SHP77 (cell line): ENCODE measurements at regions not wholly inside any gene's neighbourhood (a gene's known extent, or its start where the extent isn't known, plus 50 kb on each side); places are given as distances from the start of the nearest gene placed in this dataset.
A peak's percentile ranks its signal among the peaks of the same experiment; 100 is the strongest.

Experiments used
- DNase-seq, 2 experiments: peaks; one replicate each; lab custom pipeline; 2025; lab: John Stamatoyannopoulos, UW

DNA sequence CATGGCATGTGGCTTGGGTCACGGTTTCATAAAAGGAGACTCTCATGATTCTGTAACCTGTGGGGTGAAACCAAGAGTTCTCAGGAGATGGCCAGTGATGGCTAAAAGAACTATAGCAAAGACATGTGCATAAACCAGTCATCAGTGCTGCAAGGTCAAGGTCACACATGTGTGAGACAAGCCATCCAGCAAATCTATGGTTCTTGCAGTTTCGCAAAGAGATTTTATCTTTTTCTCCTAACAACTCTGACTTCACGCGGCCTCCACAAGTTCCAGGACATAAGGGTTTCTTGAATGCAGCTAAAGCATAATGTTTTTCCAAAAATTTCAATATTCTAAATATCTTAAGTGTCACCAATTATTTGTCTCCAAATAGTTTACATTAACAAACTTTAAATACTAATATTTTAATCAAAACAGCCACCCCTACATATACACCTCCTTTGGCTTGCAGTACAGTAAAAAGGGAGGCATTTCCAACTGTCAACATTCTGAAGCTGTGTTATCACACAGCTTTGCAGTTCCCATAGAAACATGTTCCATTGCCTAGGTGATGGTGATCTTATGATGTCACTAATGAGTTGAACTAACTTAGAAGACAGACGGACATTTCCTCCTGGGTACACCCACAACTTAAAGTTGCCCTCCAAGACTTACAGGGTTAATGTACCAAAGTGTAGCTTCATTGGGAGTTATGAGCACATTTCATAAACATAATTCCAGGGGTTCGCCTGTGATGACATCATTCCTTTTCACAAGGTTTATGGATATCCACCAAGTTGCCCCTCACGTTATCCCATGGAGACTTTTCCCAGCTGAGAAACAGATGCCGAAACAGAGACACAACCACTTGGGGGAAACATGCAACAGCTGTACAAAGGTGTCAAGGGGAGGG, 250.9 kb upstream of the PDE10A start:
- DNase-seq, result no peak

DNA sequence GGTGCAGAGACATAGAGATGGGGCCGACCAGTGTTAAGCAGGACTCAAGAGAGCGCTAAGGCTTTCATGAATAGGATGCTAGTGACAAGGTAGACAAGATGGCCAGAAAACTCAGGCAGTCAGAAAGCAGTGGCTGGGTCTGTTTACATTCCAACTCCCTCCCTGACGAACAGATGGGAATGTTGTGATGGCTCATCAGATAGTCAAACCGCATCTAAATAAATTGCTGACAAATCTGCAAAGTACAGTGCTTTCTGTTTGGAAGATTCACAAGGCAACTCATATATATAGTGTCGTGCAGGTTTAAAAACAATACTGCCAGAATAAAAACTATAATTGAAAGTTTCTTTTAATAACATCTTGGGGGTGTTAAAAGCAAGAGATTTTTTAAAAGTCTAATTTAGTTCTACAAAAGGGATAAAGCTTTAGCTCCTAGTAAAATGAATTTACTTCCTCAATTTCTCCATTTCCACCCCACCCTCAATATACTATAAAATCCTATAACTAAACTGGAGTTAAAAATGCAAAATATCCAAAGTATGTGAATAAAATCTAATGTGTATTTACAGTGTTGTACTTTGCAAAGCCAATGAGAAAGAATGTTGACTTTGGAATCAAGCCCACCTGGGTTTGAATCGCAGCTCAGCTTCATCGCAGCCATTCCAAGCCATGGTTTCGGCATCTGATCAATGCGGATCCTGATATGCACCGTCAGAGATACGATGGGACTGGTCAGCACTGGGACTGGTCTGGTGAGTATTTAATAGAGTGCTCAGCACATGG, 247.3 kb upstream of the PDE10A start:
- no peak for DNase-seq

DNA sequence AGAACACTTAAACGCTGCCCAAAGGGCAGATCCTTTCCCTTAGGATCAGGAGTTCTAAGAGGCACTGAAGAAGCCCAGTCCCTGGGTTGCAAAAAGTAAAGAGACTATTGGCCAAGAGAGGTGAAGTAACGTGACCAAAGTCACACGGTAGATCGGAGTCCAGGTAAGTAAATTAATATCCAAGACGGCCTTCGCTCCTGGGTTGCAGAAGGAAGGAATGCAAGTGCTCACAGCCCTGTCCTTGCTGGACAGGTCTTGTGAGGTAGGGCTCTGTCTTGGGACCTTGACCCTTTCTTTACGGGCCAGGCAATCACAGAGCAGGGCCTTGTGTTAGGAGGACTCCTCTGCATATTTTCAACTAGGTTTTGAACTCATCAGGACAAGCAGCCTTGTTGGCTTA, 243.7 kb upstream of the PDE10A start:
- DNase-seq, result no peak

GRCh38 chr6:165905744-165906143, 242.7 kb upstream of the PDE10A start:
- no peak for DNase-seq

DNA sequence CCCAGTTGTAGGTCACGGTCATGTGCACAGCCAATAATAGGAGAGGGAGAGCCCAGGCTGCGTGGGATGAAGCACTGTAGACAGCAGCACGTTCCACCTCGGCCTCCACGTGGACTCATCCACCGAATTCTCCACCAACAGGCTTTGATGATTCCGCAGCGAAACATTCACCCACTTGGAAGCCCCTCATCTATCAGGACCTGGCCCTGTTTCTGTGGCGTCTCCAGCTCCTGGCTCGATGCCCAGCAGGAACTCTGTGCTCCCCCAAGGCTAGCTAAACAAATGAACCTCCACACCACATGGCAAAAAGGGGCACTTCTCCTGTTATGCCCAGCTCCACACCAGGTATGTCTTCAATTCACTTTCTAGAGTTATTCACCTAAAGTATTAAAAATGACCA, 237.9 kb upstream of the PDE10A start:
- no peak for DNase-seq

DNA sequence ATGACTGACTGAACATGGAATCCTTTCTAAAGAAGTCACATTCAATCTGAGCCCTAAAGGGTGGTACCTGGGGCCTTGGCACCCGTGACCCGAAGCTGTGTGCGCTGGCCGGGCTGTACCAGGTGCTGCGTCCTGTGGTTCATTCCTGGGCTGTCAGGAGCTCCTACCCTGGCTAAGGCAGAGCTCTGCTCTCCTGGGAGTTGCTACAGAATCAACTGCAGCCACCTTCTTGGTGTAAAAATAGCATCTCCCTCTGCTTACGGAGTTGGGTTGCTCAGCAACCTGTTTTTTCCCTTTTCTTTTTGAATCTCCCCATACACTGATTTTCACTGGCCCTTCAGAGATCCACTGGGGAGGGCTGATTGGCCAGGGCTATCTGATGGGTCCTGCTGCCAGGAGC, 236.6 kb upstream of the PDE10A start:
- DNase-seq, result no peak

DNA sequence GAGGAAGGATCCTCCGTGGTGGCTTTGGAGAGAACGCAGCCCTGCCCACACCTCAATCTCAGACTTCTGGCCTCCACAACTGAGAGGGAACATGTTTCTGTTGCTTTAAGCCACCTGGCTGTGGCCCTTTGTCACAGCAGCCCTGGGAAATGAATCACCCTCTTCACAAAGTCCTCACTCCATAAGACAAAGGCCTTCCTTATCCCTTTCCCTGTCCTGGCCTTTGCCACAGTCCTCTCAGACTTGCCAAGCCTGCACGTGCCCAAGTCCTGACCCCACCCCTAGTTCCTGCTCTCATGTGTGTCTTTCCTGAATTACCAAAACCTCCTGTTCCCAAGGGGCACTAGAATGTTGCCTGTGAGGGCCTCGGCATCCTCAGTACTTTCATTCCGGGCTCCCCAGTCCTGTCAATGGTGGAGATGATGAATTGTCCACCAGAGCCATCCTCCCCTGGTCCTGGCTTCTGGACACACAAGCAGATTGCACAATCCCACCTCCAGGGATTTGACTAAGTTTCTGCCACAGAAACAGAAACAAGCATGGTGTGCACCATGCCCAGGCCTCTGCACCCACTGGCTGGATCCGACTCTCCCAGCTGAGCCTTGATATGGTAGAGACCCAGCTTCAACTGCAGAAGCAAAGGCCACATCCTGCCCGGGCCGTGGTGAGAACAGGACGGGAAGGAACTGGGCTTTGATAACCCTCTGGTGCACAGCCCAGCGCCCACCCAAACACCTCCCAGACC, 232.6 kb upstream of the PDE10A start:
- no peak for DNase-seq

DNA sequence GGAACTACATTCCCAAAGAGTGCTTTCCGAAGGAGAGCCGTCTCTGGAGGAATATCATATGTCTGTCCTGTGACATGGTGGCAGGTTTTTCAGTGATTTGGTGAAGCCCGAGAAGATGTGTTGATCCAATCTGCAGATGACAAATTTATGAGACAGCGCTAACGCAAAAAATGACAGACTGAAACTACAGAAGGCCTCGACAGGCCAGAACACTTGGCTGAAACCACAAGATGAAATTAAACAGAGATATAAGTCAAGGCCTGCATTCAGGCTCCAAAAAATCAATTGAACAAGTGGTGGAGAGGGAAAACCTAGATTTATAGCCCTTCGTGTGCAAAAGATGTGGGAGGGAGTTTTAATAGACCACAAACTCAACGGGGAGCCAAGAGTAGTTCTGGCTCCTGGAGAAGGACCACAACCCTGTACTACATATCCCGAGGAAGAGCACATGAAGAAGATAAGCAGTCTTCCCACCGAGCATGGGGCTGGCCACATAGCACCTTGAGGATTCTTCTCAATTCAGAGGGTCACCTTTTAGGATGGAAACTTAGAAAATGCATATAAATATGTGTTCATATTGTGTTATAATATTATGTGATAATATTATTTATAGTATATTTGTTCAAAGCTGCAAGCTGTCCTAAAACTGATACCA, 231.3 kb upstream of the PDE10A start:
- no peak for DNase-seq

DNA sequence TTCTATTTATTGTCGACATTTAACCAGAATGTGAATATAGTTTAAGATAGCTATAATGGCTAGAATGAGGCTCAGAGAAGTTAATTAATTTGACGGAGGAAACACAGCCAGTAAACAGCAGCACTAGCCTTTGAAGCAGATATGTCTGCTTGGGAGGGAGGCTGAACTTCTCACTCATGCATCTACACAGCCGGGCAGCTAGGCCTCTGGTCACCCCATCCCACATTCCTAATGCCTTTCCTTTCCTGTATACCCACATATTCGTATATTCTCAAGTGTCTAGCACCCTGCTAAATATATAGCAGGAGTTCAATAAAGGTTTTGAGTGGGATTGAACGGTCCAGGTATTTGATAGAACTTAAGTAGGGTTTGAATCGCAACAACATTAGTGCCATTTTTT, 230.4 kb upstream of the PDE10A start:
- DNase-seq, result no peak

DNA sequence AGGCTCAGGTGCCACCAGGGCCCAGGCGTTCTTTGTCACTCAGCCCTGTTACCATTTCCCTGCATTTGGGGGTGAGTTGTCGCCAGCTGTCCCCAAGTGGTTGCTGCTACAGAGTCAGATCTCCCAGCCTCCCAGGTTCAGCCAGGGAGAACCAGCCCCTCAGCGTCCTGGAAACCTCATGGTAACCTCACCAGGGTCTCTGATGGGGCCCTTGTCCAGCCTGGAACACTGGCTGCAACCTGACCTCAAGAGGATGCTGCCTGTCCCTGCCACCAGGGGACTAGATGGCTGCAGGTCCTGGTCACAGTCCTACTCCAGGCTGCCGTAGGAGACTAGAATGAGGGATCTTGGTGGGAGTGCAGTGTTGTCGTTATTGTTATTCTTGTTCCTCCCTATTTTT, 228.3 kb upstream of the PDE10A start:
- no peak for DNase-seq

- DNase-seq, result no peak
Measured at GRCh38 chr6:165890404-165890735, 227.3 kb upstream of the PDE10A start.

DNA sequence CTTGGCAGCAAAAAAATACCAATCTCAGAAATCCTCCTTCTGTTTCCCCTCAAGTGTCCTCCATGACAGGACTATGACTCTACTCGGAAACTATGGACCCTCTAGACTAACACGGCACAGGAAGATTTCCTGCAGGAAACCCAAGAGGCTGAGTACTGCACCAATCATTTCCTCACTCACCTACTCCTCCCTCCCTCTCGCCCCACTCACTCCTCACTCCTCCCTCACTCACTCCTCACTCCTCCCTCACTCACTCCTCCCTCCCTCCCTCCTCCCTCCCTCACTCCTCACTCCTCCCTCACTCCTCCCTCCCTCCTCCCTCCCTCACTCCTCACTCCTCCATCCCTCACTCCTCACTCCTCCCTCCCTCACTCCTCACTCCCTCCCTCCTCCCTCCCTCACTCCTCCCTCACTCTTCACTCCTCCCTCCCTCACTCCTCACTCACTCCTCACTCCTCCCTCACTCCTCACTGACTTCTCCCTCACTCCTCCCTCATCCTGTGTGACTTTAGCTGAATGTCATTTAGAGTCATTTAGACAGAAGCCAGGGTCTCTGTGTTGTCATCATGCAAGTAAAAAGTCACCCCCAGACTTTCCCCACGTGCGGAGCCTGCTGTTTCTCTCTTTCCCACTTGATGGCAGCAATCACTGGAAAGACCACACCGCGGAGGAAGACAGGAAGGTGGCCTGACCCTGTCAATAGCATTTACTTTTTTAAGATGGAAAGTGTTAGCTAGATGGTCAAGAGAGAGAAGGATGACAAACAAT, 226.8 kb upstream of the PDE10A start:
- peak in 1 of 2 experiments; percentile 23 for DNase-seq

DNA sequence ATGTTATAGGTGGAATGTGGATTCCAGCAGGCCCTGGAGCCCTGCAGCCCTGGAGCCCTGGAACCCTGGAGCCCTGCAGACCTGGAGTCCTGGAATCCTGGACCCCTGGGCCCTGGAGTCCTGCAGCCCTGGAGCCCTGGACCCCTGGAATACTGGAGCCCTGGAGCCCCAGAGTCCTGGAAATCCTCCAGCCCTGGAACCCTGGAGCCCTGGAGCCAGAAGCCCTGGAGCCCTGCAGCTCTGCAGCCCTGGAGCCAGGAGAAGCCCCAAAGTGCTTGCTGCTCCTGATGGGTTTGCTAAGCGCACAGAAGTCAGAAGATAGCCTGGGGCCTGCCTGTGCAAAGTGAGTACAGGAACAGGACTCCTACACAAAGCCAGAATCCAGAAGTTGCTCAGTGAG, 223.1 kb upstream of the PDE10A start:
- DNase-seq, result no peak

- peak; percentile 9 to 15 for DNase-seq
Measured at GRCh38 chr6:165884813-165885765, 222.0 kb upstream of the PDE10A start.

DNA sequence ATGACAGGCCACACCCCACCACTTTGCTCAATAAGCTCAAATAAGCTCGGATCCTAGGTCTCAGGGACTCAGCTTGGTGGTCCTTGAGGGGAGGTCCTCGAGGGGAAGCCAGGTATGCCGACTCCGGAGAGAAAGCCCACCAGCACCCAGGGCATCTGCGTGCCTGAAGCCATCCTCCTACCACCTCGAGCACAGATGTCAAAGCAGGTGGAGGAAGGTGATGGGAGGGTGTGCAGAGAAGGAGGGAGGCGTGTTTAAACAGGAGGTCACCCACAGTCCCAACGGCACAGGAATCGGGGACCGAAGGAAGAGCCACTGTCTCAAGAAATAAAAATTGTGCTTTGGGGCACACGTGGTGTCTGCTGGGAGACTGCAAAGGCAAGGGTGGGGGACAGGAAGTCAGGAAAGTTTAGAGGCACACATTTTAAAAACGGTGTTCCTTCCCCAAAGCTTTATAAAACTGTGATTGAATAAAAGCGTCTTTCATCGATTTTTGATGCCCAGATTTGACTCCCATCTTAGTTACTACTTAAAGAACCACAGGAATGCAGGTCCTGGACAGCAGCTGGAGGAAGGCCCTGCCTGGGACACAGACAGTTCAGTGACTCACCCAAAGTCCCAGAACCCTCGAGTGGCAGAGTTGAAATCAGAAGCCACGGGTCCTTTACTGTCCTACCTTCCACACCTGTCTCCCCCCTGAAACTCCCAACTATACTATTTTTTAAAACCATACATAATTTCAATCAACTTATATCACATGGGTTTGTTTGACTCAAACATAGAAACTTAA, 221.0 kb upstream of the PDE10A start:
- no peak for DNase-seq

DNA sequence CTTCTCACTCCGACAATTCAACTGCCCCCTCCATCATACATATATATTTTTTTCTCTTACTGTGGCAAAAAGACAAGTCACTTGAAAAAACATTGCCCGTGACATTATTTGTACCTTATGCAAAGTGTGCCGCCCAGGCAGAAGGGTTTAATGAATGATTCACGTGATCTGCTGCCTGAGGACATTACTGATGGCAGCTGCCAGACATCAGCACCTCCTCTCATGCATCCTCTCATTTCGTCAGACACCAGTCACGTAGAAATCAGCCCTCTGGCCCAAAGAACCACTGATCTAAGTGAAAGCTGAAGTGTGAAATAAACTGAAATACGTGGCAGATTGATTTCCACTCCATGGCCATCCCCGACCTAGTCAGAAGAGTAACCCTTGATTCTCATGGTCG, 218.8 kb upstream of the PDE10A start:
- no peak for DNase-seq

- DNase-seq, result no peak
Measured at GRCh38 chr6:165880686-165881085, 217.6 kb upstream of the PDE10A start.

DNA sequence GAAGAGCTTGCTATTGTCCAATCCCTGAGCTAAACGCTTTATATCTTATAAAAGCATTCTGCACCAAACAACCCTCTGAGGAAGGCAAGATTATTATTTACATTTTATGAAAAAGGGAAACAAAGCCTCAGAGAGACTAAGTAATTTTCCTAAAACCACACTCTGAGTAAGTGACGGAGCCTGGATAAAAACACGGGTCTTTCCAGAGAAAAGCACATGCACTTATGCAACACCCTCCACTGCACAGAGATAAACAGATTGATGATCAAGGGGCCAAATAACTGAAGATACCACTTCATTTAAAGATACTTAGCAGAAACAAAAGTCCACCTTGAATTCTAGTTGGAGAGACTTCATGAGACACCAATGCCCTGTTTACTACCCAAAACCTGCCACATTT, 214.7 kb upstream of the PDE10A start:
- DNase-seq, result no peak

DNA sequence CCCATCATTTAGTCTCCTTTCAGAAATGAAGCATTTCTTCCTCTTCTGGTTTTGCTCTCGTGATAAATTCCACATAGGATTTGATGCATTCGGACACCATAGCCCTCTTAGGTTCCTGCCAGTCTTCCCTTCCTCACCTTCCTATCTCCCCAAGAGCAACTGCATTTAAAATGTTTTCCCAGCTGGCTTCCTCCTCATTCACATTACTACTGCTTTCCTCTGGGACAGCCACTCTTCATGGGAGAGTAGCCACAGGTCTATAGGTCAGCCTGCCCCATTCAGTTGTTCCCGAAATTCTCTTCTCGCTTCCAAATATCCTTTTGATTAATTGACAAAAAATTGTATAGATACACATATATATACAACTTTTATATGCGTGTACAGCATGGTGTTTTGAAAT, 214.2 kb upstream of the PDE10A start:
- no peak for DNase-seq
